Esophagus muscularis mucosa (tissue), 4 donors: ENCODE measurements at regions not wholly inside any gene's neighbourhood (a gene's known extent, or its start where the extent isn't known, plus 50 kb on each side); places are given as distances from the start of the nearest gene placed in this dataset.

ENCODE experiments used
- DNase-seq: peaks from one replicate; pipeline ENCODE4 v3.0.0-alpha.2; 2017; ENCODE audit errors: extremely low spot score
- H3K27ac ChIP-seq, 4 donors: fragments of 200-600 bp; sonication (generic); replicated peaks in 1 of 4; 1 replicate in 3 of 4; 2 replicates in 1 of 4; pipeline ENCODE4 v1.5.1; 2016 to 2019; ENCODE audit warnings: mild to moderate bottlenecking in 1 of 4
- H3K27me3 ChIP-seq, 4 donors: fragments of 200-600 bp; sonication (generic); one replicate each; pipeline versions ENCODE4 v1.5.1 to v1.6.0; 2016 to 2019
- H3K36me3 ChIP-seq, 4 donors: fragments of 200-600 bp; sonication (generic); one replicate each; pipeline ENCODE4 v1.5.1; 2016 to 2019
- H3K4me1 ChIP-seq, 4 donors: fragments of 200-600 bp; sonication (generic); one replicate each; pipeline ENCODE4 v1.5.1; 2016 to 2019
- H3K4me3 ChIP-seq, 4 donors: fragments of 200-600 bp; sonication (generic); 1 replicate in 2 of 4; 2 replicates in 2 of 4; pipeline ENCODE4 v1.5.1; 2016 to 2019; ENCODE audit warnings: mild to moderate bottlenecking in 4 of 4, moderate library complexity in 1 of 4
- H3K9me3 ChIP-seq, 4 donors: fragments of 200-600 bp; sonication (generic); 1 replicate in 3 of 4; 2 replicates in 1 of 4; pipeline ENCODE4 v1.5.1; 2016 to 2019
- CTCF ChIP-seq, 3 experiments: fragments of 200-600 bp in 2 of 3; fragments of 450-650 bp in 1 of 3; sonication (generic) in 2 of 3; IDR thresholded peaks; one replicate each; pipeline ENCODE4 v1.5.1; 2017 to 2019; ENCODE audit warnings: antibody characterized with exemption in 3 of 3, mild to moderate bottlenecking in 2 of 3, moderate library complexity in 1 of 3
- EP300 ChIP-seq: sonication (generic); formaldehyde crosslinking; IDR thresholded peaks from one replicate; pipeline ENCODE4 v1.6.1; 2017; ENCODE audit warnings: antibody characterized with exemption
- POLR2A ChIP-seq: fragments of 450-650 bp; IDR thresholded peaks from one replicate; pipeline ENCODE4 v1.6.1; 2017; ENCODE audit warnings: antibody characterized with exemption, moderate library complexity, mild to moderate bottlenecking, low read depth
- POLR2AphosphoS5 ChIP-seq, 2 donors: sonication (generic); formaldehyde crosslinking; IDR thresholded peaks; one replicate each; pipeline ENCODE4 v1.6.1; 2017; ENCODE audit warnings: antibody characterized with exemption in 2 of 2
- WGBS: methylation state at CpG from one replicate; pipeline ENCODE4 v1.1.5; 2018; 5-methylcytosine and 5-hydroxymethylcytosine counted together
- intact Hi-C: fragments of 100-400 bp; cut with DNase I; formaldehyde crosslinking; loops from one replicate; pipeline ENCODE4 v1.15.1; 2023

- no peaks in the 10 kb centered on the region for H3K36me3 ChIP-seq
- no peak overlapping the region for H3K27ac ChIP-seq
- H3K27me3 ChIP-seq: no peaks in the 10 kb centered on the region
- WGBS: 72% methylated on average over 6 of the region's 6 CpGs
- no peaks in the 10 kb centered on the region for H3K9me3 ChIP-seq
- no peak for TF ChIP-seq POLR2AphosphoS5 (IDR thresholded peaks at IDR 0.05)
- TF ChIP-seq POLR2A: no peak
- no peak for TF ChIP-seq CTCF (IDR thresholded peaks at IDR 0.05)
- TF ChIP-seq EP300: no peak
- H3K4me3 ChIP-seq: no peak overlapping the region
- intact Hi-C loops: no loop called here
- no peak for DNase-seq
- H3K4me1 ChIP-seq: peaks cover 0 to 6% (median 1%) of the 10 kb centered on the region in 4 donors
These were observed 51.5 kb upstream of the NANOGP8 start for GRCh38 chr15:35136321-35137189.
